ENCODE measurements at regions not wholly inside any gene's neighbourhood (a gene's known extent, or its start where the extent isn't known, plus 50 kb on each side); places are given as distances from the start of the nearest gene placed in this dataset.

DNA sequence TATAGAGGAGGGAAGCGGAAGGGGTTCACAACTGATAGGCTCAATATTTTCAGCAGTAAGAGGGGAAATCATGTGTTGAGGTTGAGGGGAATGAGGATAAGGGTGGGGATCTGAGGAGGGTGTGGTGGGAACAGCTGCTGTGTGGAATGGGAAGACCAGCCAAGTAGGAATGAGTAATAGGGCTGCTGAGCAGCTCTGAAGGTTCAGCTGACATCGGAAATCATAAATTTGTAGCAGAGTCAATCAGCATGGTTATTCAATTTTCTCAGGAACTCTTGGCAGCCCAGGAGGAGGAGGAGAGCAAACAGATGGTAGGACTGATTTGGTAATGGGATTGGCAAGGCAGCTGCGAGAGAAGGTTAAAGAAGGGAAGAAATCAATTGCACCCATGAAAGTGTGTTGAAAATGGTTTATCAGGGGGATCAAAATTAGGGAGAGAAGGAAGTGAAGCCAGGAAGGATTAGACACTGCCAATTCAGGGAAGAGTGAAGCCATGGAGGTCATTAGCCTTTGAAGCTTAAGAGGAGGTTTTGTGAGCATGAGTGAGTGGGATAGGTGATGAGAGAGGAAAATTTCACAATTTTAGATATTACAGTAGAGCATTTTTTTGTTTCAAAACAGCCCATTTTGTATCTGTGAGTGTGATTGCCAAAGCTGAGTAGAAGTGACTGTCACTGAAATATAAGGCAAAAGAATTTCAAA, 82.6 kb downstream of the PCDH7 start:
- no peak overlapping the region for H3K4me3 Mint-ChIP-seq
- H3K27ac Mint-ChIP-seq: no peak overlapping the region
- H3K23ac ChIP-seq (ENCODE audit: insufficient read length, low read depth, low read length): no peak overlapping the region
- no peaks in the 10 kb centered on the region for H3K9me3 ChIP-seq (ENCODE audit: control insufficient read depth, low read depth, low read length)
- no peak overlapping the region for H2BK15ac ChIP-seq (ENCODE audit: low read depth, low read length)
- H3K56ac ChIP-seq (ENCODE audit: insufficient read length, low read depth, low read length): no peak overlapping the region
- H2AFZ ChIP-seq (ENCODE audit: low read length): no peak overlapping the region
- H4K8ac ChIP-seq (replicated peaks; ENCODE audit: insufficient read length, low read depth, low read length): no peak overlapping the region
- no peak overlapping the region for H3K9ac ChIP-seq (ENCODE audit: extremely low read depth, insufficient read length, low read length)
- peaks cover 14 to 18% of the 10 kb centered on the region in 2 experiments for H3K4me1 Mint-ChIP-seq
- no peaks in the 10 kb centered on the region for H3K27me3 ChIP-seq (ENCODE audit: insufficient read depth, low read length)
- H3K36me3 Mint-ChIP-seq (ENCODE audit: insufficient read depth in 1 of 3, low read depth in 3 of 3): peaks cover 0 to 22% (median 0%) of the 10 kb centered on the region in 3 experiments; a peak in 5 of 7 replicates
- H3K27ac ChIP-seq (ENCODE audit: insufficient read length, low read depth, low read length): no peak overlapping the region
- H3T11ph ChIP-seq (ENCODE audit: low read length): no peak overlapping the region
- H3K79me1 ChIP-seq (ENCODE audit: insufficient read depth, low read depth, low read length, poor library complexity, severe bottlenecking): no peaks in the 10 kb centered on the region
- H2BK5ac ChIP-seq (ENCODE audit: insufficient read length, low read length): no peak overlapping the region
- TF ChIP-seq, protein P1, sequence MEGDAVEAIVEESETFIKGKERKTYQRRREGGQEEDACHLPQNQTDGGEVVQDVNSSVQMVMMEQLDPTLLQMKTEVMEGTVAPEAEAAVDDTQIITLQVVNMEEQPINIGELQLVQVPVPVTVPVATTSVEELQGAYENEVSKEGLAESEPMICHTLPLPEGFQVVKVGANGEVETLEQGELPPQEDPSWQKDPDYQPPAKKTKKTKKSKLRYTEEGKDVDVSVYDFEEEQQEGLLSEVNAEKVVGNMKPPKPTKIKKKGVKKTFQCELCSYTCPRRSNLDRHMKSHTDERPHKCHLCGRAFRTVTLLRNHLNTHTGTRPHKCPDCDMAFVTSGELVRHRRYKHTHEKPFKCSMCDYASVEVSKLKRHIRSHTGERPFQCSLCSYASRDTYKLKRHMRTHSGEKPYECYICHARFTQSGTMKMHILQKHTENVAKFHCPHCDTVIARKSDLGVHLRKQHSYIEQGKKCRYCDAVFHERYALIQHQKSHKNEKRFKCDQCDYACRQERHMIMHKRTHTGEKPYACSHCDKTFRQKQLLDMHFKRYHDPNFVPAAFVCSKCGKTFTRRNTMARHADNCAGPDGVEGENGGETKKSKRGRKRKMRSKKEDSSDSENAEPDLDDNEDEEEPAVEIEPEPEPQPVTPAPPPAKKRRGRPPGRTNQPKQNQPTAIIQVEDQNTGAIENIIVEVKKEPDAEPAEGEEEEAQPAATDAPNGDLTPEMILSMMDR (conservative IDR thresholded peaks at IDR 0.05): no peak
- no peak overlapping the region for H2AK5ac ChIP-seq (ENCODE audit: insufficient read length, low read length)
- H3K4me2 ChIP-seq (ENCODE audit: insufficient read depth, insufficient read length, low read length): no peak overlapping the region
- H3K14ac ChIP-seq (ENCODE audit: insufficient read depth, low read length): no peak overlapping the region
- no peak overlapping the region for H4K91ac ChIP-seq (ENCODE audit: insufficient read length, low read depth, low read length)
- no peaks in the 10 kb centered on the region; the same call in 1 of the 2 replicates for H3K4me1 ChIP-seq (ENCODE audit: insufficient read depth, low read length)
- WGBS (ENCODE audit: extremely low coverage, insufficient read length, low lambda C conversion rate): no CpG with 5 or more reads among the region's 3 CpGs
- H2BK12ac ChIP-seq (ENCODE audit: insufficient read length, low read depth, low read length): no peak overlapping the region
- H4K5ac ChIP-seq (ENCODE audit: insufficient read length, low read depth, low read length): no peak overlapping the region
- H3K27me3 Mint-ChIP-seq (ENCODE audit: low read depth): no peaks in the 10 kb centered on the region
- no peaks in the 10 kb centered on the region for H4K20me1 ChIP-seq (ENCODE audit: control insufficient read depth, insufficient read depth, insufficient read length)
- no peak overlapping the region for H2BK20ac ChIP-seq (ENCODE audit: low read depth, low read length, poor library complexity, severe bottlenecking)
- no peaks in the 10 kb centered on the region for H3K79me2 ChIP-seq (ENCODE audit: insufficient read depth, low read length)
- H3K23me2 ChIP-seq (ENCODE audit: insufficient read length, low read depth, low read length, poor library complexity, severe bottlenecking): no peaks in the 10 kb centered on the region
- DNase-seq: no peak
- H3K4ac ChIP-seq (ENCODE audit: low read depth, low read length): no peak overlapping the region
- H2BK120ac ChIP-seq (ENCODE audit: low read depth, low read length, poor library complexity, severe bottlenecking): no peak overlapping the region
- no peak overlapping the region for H3K18ac ChIP-seq (ENCODE audit: insufficient read length, low read depth, low read length)
- H3K9me3 Mint-ChIP-seq: peaks cover 5 to 6% of the 10 kb centered on the region in 2 experiments; a peak in 4 of 5 replicates

Measured in H9 (cell line).